ENCODE measurements at regions not wholly inside any gene's neighbourhood (a gene's known extent, or its start where the extent isn't known, plus 50 kb on each side); places are given as distances from the start of the nearest gene placed in this dataset.

DNA sequence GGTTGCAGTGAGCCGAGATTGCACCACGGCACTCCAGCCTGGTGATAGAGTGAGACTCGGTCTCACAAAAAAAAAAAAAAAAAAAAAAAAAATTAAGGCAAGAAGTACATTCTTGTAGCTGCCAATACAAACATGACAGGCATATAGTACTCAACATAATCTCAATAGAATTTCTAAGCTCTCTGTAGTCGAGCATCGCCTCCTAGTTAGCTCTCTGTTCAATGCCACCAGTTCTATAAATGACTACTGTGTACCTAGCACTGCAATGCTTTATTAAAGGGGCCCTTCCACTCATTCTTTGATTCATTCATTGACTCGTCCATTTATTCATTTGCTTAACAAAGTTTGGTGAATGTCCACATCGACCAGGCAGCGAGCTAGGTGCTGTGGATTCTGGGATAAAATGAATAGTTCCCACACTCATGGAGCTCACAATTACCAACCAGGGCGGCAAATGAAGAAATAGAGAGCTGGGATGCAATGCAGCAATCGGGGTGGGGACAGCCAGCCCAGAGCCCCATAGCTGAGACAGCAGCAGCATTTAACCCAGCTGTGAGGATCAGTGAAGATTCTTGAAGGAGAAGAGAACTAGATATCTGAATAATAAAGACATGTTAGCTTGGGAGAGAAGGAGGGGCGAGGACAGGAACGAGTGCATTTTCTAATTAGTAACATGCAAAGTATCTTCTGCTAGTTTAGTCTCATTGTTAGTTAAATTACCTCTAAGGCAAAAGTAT lies 349.8 kb downstream of the LPIN1 start:
- H3K4me3 ChIP-seq (ENCODE audit: low read depth, low read length) = no peak overlapping the region

DNA sequence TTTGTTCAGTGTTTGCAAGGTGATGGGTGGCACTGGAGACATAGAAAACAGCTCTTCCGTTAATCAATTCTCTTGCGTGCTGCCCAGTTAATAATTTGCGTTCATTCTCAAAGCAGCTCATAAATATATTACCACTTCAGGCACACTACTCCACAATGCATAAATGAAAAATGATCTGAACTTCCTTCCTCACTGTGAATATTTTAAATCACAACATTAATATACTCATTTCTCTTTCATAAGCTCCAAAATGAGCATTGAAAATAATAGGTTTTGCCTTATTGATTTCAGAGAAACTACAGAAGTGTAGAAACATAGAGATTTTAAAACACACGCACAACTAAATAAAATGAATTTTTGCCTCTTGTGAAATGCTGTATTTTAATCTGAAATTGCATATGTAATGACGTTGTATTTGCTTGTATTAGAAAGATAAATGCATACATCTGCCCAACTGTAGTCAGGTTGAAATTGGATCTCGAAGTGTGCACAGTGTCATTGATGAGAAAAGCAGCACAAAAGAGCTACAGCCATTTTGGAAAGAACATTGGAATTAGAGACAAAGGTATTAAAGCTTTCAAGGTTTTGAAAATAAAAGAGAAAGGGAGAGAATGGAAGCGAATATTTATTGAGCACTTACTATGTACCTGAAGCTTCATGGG lies 350.5 kb downstream of the LPIN1 start:
- H3K27me3 ChIP-seq (ENCODE audit: control insufficient read depth, insufficient read depth, low read length) = no peaks in the 10 kb centered on the region
- DNase-seq (ENCODE audit: low read depth) = no peak
- no peak overlapping the region for H3K4me3 ChIP-seq (ENCODE audit: low read depth, low read length)
- H3K36me3 ChIP-seq (ENCODE audit: control insufficient read depth, insufficient read depth, low read length) = no peaks in the 10 kb centered on the region
- no peak for TF ChIP-seq CTCF (IDR thresholded peaks at IDR 0.05; ENCODE audit: insufficient read depth, low read length, poor library complexity, severe bottlenecking)

More for the DNA sequence above, 349.8 kb downstream of the LPIN1 start:
- no peak for DNase-seq (ENCODE audit: low read depth)
- Histone ChIP-seq H3K27me3 (ENCODE audit: control insufficient read depth, insufficient read depth, low read length) (no peaks in the 10 kb centered on the region), H3K36me3 (ENCODE audit: control insufficient read depth, insufficient read depth, low read length) (no peaks in the 10 kb centered on the region)
- no peak for TF ChIP-seq CTCF (IDR thresholded peaks at IDR 0.05; ENCODE audit: insufficient read depth, low read length, poor library complexity, severe bottlenecking)

- TF ChIP-seq CTCF (IDR thresholded peaks at IDR 0.05; ENCODE audit: insufficient read depth, low read length, poor library complexity, severe bottlenecking) = no peak
- no peak for DNase-seq (ENCODE audit: low read depth)
Observed at GRCh38 chr2:12097859-12098258, 351.4 kb downstream of the LPIN1 start.

DNA sequence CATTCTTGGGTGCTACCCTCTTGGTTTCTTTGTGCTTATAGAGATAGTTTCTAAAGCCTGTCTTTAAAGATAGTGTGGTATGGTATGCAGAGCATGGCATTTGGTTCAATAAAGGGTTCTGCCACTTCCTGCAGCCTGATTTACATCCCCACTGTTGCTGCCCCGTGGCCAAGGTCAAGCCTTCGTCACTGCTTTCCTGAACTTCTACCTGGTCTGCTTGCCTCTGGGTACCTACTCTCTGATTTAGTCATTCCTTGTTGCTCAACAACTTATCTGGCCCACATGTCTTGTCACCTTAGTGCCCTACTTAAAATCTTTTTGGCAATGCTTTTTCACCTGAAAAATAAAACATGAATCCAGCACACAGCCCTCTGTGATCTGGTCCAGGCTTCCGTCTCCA lies 352.9 kb downstream of the LPIN1 start:
- no peaks in the 10 kb centered on the region for H3K27me3 ChIP-seq (ENCODE audit: control insufficient read depth, insufficient read depth, low read length)
- no peak overlapping the region for H3K4me3 ChIP-seq (ENCODE audit: low read depth, low read length)
- no peaks in the 10 kb centered on the region for H3K36me3 ChIP-seq (ENCODE audit: control insufficient read depth, insufficient read depth, low read length)
- no peak for DNase-seq (ENCODE audit: low read depth)
- no peak for TF ChIP-seq CTCF (IDR thresholded peaks at IDR 0.05; ENCODE audit: insufficient read depth, low read length, poor library complexity, severe bottlenecking)

More at GRCh38 chr2:12097859-12098258, 351.4 kb downstream of the LPIN1 start:
- no peak overlapping the region for H3K4me3 ChIP-seq (ENCODE audit: low read depth, low read length)
- no peaks in the 10 kb centered on the region for H3K36me3 ChIP-seq (ENCODE audit: control insufficient read depth, insufficient read depth, low read length)
- H3K27me3 ChIP-seq (ENCODE audit: control insufficient read depth, insufficient read depth, low read length) = no peaks in the 10 kb centered on the region

- no peak for TF ChIP-seq CTCF (IDR thresholded peaks at IDR 0.05; ENCODE audit: insufficient read depth, low read length, poor library complexity, severe bottlenecking)
- no peak overlapping the region for H3K4me3 ChIP-seq (ENCODE audit: low read depth, low read length)
Observed at GRCh38 chr2:12102679-12103078, 356.2 kb downstream of the LPIN1 start.

More at GRCh38 chr2:12102679-12103078, 356.2 kb downstream of the LPIN1 start:
- Histone ChIP-seq H3K36me3 (ENCODE audit: control insufficient read depth, insufficient read depth, low read length) (no peaks in the 10 kb centered on the region), H3K27me3 (ENCODE audit: control insufficient read depth, insufficient read depth, low read length) (no peaks in the 10 kb centered on the region)
- no peak for DNase-seq (ENCODE audit: low read depth)
